SK-N-SH treated with all-trans-retinoic acid at 6 μM for 48 hours (cell line): ENCODE measurements at regions not wholly inside any gene's neighbourhood (a gene's known extent, or its start where the extent isn't known, plus 50 kb on each side); places are given as distances from the start of the nearest gene placed in this dataset.

ENCODE experiments used
- ATAC-seq: fragments of 200-7000 bp; cut with Tn5 transposase; 3 replicates; pipeline ENCODE4 v1.9.1; 2020; ENCODE audit warnings: mild to moderate bottlenecking, moderate library complexity
- ARNTL ChIP-seq: fragments of 450-650 bp; formaldehyde crosslinking; IDR thresholded peaks from 2 replicates; pipeline ENCODE4 v1.5.0; 2020; ENCODE audit warnings: low read depth, mild to moderate bottlenecking, moderate library complexity, borderline replicate concordance
- BACH2 ChIP-seq: fragments of 250-450 bp; sonication (Bioruptor Pico); IDR thresholded peaks from 2 replicates; pipeline ENCODE4 v1.9.0; 2021; ENCODE audit warnings: mild to moderate bottlenecking, borderline replicate concordance
- CREB5 ChIP-seq: fragments of 250-450 bp; sonication (Bioruptor Pico); IDR thresholded peaks from 2 replicates; pipeline ENCODE4 v1.5.1; 2020; ENCODE audit warnings: low read depth, mild to moderate bottlenecking, moderate library complexity
- CSDC2 ChIP-seq: fragments of 250-450 bp; sonication (Bioruptor Pico); IDR thresholded peaks from 2 replicates; pipeline ENCODE4 v1.5.0; 2020; ENCODE audit warnings: mild to moderate bottlenecking, moderate library complexity
- ESRRG ChIP-seq: fragments of 250-450 bp; sonication (Bioruptor Pico); IDR thresholded peaks from 2 replicates; pipeline ENCODE4 v1.6.1; 2021; ENCODE audit warnings: mild to moderate bottlenecking
- GLIS3 ChIP-seq: fragments of 250-450 bp; sonication (Bioruptor Pico); IDR thresholded peaks from 2 replicates; pipeline ENCODE4 v1.5.0; 2020; ENCODE audit warnings: mild to moderate bottlenecking, moderate library complexity
- ISL1 ChIP-seq: fragments of 250-450 bp; sonication (Bioruptor Pico); IDR thresholded peaks from 2 replicates; pipeline ENCODE4 v2.1.2; 2022; ENCODE audit warnings: mild to moderate bottlenecking, moderate library complexity
- OSR1 ChIP-seq: fragments of 250-450 bp; sonication (Bioruptor Pico); IDR thresholded peaks from 2 replicates; pipeline ENCODE4 v1.8.0; 2022; ENCODE audit warnings: moderate library complexity, mild to moderate bottlenecking, inconsistent platforms
- RARB ChIP-seq: fragments of 250-450 bp; sonication (Bioruptor Pico); IDR thresholded peaks from 2 replicates; pipeline ENCODE4 v1.8.0; 2021; ENCODE audit warnings: mild to moderate bottlenecking, moderate library complexity
- SNAI2 ChIP-seq: fragments of 250-450 bp; sonication (Bioruptor Pico); IDR thresholded peaks from 2 replicates; pipeline ENCODE4 v1.5.0; 2020; ENCODE audit warnings: mild to moderate bottlenecking, moderate library complexity
- TOX ChIP-seq: fragments of 250-450 bp; sonication (Bioruptor Pico); IDR thresholded peaks from 2 replicates; pipeline ENCODE4 v1.8.0; 2021; ENCODE audit warnings: mild to moderate bottlenecking, moderate library complexity, borderline replicate concordance
- TSHZ2 ChIP-seq: fragments of 250-450 bp; sonication (Bioruptor Pico); IDR thresholded peaks from 2 replicates; pipeline ENCODE4 v1.5.0; 2020; ENCODE audit warnings: mild to moderate bottlenecking, moderate library complexity
- ZFP3 ChIP-seq: fragments of 250-450 bp; sonication (Bioruptor Pico); IDR thresholded peaks from 2 replicates; pipeline ENCODE4 v1.5.0; 2020; ENCODE audit warnings: mild to moderate bottlenecking, moderate library complexity
- ZFP30 ChIP-seq: fragments of 450-650 bp; formaldehyde crosslinking; IDR thresholded peaks from 2 replicates; pipeline ENCODE4 v1.5.0; 2022; ENCODE audit warnings: mild to moderate bottlenecking, moderate library complexity
- ZNF565 ChIP-seq: fragments of 450-650 bp; formaldehyde crosslinking; conservative IDR thresholded peaks from 2 replicates; pipeline ENCODE4 v1.5.0; 2020; ENCODE audit warnings: low read depth, mild to moderate bottlenecking, moderate library complexity
- ZNF70 ChIP-seq: fragments of 450-650 bp; formaldehyde crosslinking; IDR thresholded peaks from 2 replicates; pipeline ENCODE4 v1.5.0; 2020; ENCODE audit warnings: mild to moderate bottlenecking, moderate library complexity
- ZNF8 ChIP-seq: fragments of 450-650 bp; formaldehyde crosslinking; IDR thresholded peaks from 2 replicates; pipeline ENCODE4 v1.5.0; 2020; ENCODE audit warnings: mild to moderate bottlenecking, moderate library complexity
- TF ChIP-seq, protein P1 (sequence below): fragments of 250-450 bp; sonication (Bioruptor Pico); IDR thresholded peaks from 2 replicates; pipeline ENCODE4 v1.8.0; 2020; ENCODE audit warnings: mild to moderate bottlenecking, moderate library complexity, borderline replicate concordance
- TF ChIP-seq, protein P2 (sequence below): fragments of 250-450 bp; sonication (Bioruptor Pico); IDR thresholded peaks from 2 replicates; pipeline ENCODE4 v1.8.0; 2021; ENCODE audit warnings: low read depth, mild to moderate bottlenecking, moderate library complexity, borderline replicate concordance

- no peak for ATAC-seq
- TF ChIP-seq SNAI2 (CRISPR knock-in tag) = no peak
- TF ChIP-seq GLIS3 (CRISPR knock-in tag) = no peak
Observed at GRCh38 chr18:39561126-39561525, 1995.5 kb upstream of the CELF4 start.

GRCh38 chr18:39558658-39559057 lies 1993.1 kb upstream of the CELF4 start:
- no peak for ATAC-seq
- TF ChIP-seq TSHZ2 (CRISPR knock-in tag) = no peak
- TF ChIP-seq, protein P1, sequence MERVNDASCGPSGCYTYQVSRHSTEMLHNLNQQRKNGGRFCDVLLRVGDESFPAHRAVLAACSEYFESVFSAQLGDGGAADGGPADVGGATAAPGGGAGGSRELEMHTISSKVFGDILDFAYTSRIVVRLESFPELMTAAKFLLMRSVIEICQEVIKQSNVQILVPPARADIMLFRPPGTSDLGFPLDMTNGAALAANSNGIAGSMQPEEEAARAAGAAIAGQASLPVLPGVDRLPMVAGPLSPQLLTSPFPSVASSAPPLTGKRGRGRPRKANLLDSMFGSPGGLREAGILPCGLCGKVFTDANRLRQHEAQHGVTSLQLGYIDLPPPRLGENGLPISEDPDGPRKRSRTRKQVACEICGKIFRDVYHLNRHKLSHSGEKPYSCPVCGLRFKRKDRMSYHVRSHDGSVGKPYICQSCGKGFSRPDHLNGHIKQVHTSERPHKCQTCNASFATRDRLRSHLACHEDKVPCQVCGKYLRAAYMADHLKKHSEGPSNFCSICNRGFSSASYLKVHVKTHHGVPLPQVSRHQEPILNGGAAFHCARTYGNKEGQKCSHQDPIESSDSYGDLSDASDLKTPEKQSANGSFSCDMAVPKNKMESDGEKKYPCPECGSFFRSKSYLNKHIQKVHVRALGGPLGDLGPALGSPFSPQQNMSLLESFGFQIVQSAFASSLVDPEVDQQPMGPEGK (CRISPR knock-in tag) = no peak
- no peak for TF ChIP-seq OSR1 (CRISPR knock-in tag)
- no peak for TF ChIP-seq CREB5 (CRISPR knock-in tag)
- no peak for TF ChIP-seq SNAI2 (CRISPR knock-in tag)
- TF ChIP-seq ESRRG (CRISPR knock-in tag) = no peak
- no peak for TF ChIP-seq BACH2 (CRISPR knock-in tag)
- TF ChIP-seq TOX (CRISPR knock-in tag) = no peak
- no peak for TF ChIP-seq ZNF70 (CRISPR knock-in tag)
- TF ChIP-seq ZFP30 (CRISPR knock-in tag) = no peak
- TF ChIP-seq ZNF8 (CRISPR knock-in tag) = no peak
- TF ChIP-seq RARB (CRISPR knock-in tag) = no peak
- TF ChIP-seq ZFP3 (CRISPR knock-in tag) = no peak
- no peak for TF ChIP-seq CSDC2 (CRISPR knock-in tag)
- no peak for TF ChIP-seq ISL1 (CRISPR knock-in tag)

DNA sequence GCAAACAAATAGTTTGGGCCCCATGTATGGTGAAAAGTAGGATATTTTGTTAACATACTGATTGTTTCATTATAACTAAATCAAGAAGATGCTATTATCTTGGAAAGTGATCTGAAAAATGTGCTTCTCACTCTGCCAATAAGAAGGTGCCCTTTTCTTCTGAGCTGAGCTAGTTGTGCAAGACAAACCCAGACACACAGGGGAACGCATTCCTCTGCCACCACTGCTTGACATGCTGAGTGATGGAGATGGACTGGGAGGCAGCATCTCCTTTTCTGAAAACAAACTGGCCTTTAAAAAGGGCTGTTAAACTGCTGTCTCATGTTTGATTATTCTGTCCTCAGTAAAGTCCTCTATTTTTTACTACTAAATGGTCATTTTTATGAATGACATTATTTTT lies 1989.9 kb upstream of the CELF4 start:
- TF ChIP-seq ZNF565 (CRISPR knock-in tag) (no peak), ZFP3 (CRISPR knock-in tag) (no peak), ARNTL (no peak), TSHZ2 (CRISPR knock-in tag) (no peak), SNAI2 (CRISPR knock-in tag) (no peak), RARB (CRISPR knock-in tag) (no peak), BACH2 (CRISPR knock-in tag) (no peak), TOX (CRISPR knock-in tag) (no peak), ZNF8 (CRISPR knock-in tag) (no peak), ESRRG (CRISPR knock-in tag) (no peak)
- no peak for ATAC-seq

- no peak for ATAC-seq
- TF ChIP-seq RARB (CRISPR knock-in tag) (no peak), ZNF8 (CRISPR knock-in tag) (no peak), GLIS3 (CRISPR knock-in tag) (no peak), SNAI2 (CRISPR knock-in tag) (no peak), TOX (CRISPR knock-in tag) (no peak), ZFP30 (CRISPR knock-in tag) (no peak), OSR1 (CRISPR knock-in tag) (no peak), ARNTL (no peak), ZNF70 (CRISPR knock-in tag) (no peak), BACH2 (CRISPR knock-in tag) (no peak)
- TF ChIP-seq, protein P1 (CRISPR knock-in tag) = no peak
- TF ChIP-seq, protein P2, sequence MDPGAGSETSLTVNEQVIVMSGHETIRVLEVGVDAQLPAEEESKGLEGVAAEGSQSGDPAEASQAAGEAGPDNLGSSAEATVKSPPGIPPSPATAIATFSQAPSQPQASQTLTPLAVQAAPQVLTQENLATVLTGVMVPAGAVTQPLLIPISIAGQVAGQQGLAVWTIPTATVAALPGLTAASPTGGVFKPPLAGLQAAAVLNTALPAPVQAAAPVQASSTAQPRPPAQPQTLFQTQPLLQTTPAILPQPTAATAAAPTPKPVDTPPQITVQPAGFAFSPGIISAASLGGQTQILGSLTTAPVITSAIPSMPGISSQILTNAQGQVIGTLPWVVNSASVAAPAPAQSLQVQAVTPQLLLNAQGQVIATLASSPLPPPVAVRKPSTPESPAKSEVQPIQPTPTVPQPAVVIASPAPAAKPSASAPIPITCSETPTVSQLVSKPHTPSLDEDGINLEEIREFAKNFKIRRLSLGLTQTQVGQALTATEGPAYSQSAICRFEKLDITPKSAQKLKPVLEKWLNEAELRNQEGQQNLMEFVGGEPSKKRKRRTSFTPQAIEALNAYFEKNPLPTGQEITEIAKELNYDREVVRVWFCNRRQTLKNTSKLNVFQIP = no peak
Observed at GRCh38 chr18:39550701-39551100, 1985.1 kb upstream of the CELF4 start.
